ENCODE measurements at regions not wholly inside any gene's neighbourhood (a gene's known extent, or its start where the extent isn't known, plus 50 kb on each side); places are given as distances from the start of the nearest gene placed in this dataset.

DNA sequence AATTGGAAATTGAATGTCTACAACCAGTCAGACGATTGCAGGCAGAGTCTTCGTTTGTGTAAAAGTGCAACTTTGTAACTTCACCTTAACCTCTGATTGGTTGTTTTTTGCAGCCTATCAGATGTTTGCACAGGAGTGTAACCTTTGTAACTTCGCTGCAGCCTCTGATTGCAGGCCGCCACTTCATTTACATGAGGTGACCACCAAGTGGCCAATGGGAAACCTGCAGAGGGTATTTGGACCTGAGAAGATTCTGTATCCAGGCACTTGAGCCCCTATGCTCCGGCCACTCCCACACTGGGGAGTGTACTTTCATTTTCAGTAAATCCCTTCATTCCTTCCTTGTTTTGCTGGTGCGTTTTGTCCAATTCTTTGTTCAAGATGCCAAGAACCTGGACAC lies 68.1 kb upstream of the PFN2 start:
- no peak for DNase-seq (ENCODE audit: low spot score)
- Histone ChIP-seq H3K4me2 (no peak overlapping the region), H3K9me3 (ENCODE audit: low read depth) (peaks cover 11% of the 10 kb centered on the region), H3K36me3 (replicated peaks; ENCODE audit: insufficient read depth, low read depth) (no peaks in the 10 kb centered on the region), H3K27me3 (no peaks in the 10 kb centered on the region), H4K20me1 (ENCODE audit: insufficient read depth, poor library complexity, severe bottlenecking) (no peaks in the 10 kb centered on the region), H3K9me2 (replicated peaks; ENCODE audit: insufficient read depth) (no peaks in the 10 kb centered on the region), H3K79me2 (no peaks in the 10 kb centered on the region), H3K4me3 (no peak overlapping the region), H3K27ac (no peak overlapping the region), H3K4me1 (ENCODE audit: insufficient read depth) (no peaks in the 10 kb centered on the region), H2AFZ (no peak overlapping the region)
- no peak for TF ChIP-seq EZH2 (IDR thresholded peaks at IDR 0.05; ENCODE audit: borderline replicate concordance)
- WGBS (ENCODE audit: low lambda C conversion rate, missing lambda C conversion rate) = 92% methylated on average over 6 of the region's 6 CpGs

DNA sequence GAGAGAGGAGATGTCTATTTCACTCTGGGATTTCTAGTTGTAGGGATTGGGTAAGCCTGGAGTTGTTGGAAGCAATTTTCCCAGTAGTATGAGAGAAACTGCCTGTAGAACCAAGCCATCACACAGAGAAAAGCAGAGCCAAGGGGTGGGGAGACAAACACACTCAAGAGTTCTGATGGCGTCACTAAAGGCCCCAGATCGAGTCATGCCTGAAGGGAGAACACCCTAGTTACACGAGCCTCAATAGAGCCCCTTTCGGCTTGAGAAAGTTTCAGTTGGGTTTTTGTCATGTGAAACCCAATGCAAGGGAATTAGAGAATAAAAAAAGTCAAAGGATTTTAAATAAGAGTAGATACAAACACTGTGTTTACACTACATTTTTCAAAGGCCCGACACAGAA lies 66.1 kb upstream of the PFN2 start:
- Histone ChIP-seq H3K79me2 (no peaks in the 10 kb centered on the region), H3K4me1 (ENCODE audit: insufficient read depth) (no peaks in the 10 kb centered on the region), H3K4me2 (no peak overlapping the region), H4K20me1 (ENCODE audit: insufficient read depth, poor library complexity, severe bottlenecking) (no peaks in the 10 kb centered on the region), H3K9me3 (ENCODE audit: low read depth) (peaks cover 3% of the 10 kb centered on the region), H3K27me3 (no peaks in the 10 kb centered on the region), H3K27ac (no peak overlapping the region), H3K36me3 (replicated peaks; ENCODE audit: insufficient read depth, low read depth) (no peaks in the 10 kb centered on the region), H2AFZ (no peak overlapping the region), H3K9me2 (replicated peaks; ENCODE audit: insufficient read depth) (no peaks in the 10 kb centered on the region), H3K4me3 (no peak overlapping the region)
- DNase-seq (ENCODE audit: low spot score) = no peak
- TF ChIP-seq EZH2 (IDR thresholded peaks at IDR 0.05; ENCODE audit: borderline replicate concordance) = no peak
- no peak for TF ChIP-seq EZH2phosphoT487 (IDR thresholded peaks at IDR 0.05; ENCODE audit: low read depth, severe bottlenecking, unreplicated experiment)
- no peak for TF ChIP-seq CTCF (IDR thresholded peaks at IDR 0.05; ENCODE audit: poor library complexity)
- WGBS (ENCODE audit: low lambda C conversion rate, missing lambda C conversion rate) = 81% methylated on average over 5 of the region's 5 CpGs

GRCh38 chr3:150035910-150036612 lies 65.4 kb upstream of the PFN2 start:
- no peak overlapping the region for H3K27ac ChIP-seq
- no peaks in the 10 kb centered on the region for H3K36me3 ChIP-seq (replicated peaks; ENCODE audit: insufficient read depth, low read depth)
- no peak overlapping the region for H2AFZ ChIP-seq
- no peaks in the 10 kb centered on the region for H3K27me3 ChIP-seq
- H3K4me2 ChIP-seq = no peak overlapping the region
- no peak for DNase-seq (ENCODE audit: low spot score)
- 88% methylated on average over 7 of the region's 7 CpGs for WGBS (ENCODE audit: low lambda C conversion rate, missing lambda C conversion rate)
- H3K79me2 ChIP-seq = no peaks in the 10 kb centered on the region
- H4K20me1 ChIP-seq (ENCODE audit: insufficient read depth, poor library complexity, severe bottlenecking) = no peaks in the 10 kb centered on the region
- H3K9me3 ChIP-seq (ENCODE audit: low read depth) = no peaks in the 10 kb centered on the region
- no peak overlapping the region for H3K4me3 ChIP-seq
- H3K4me1 ChIP-seq (ENCODE audit: insufficient read depth) = no peaks in the 10 kb centered on the region
- TF ChIP-seq EZH2 (IDR thresholded peaks at IDR 0.05; ENCODE audit: borderline replicate concordance) (no peak), CTCF (IDR thresholded peaks at IDR 0.05; ENCODE audit: poor library complexity) (no peak), EZH2phosphoT487 (IDR thresholded peaks at IDR 0.05; ENCODE audit: low read depth, severe bottlenecking, unreplicated experiment) (no peak)
- H3K9me2 ChIP-seq (replicated peaks; ENCODE audit: insufficient read depth) = no peaks in the 10 kb centered on the region

DNA sequence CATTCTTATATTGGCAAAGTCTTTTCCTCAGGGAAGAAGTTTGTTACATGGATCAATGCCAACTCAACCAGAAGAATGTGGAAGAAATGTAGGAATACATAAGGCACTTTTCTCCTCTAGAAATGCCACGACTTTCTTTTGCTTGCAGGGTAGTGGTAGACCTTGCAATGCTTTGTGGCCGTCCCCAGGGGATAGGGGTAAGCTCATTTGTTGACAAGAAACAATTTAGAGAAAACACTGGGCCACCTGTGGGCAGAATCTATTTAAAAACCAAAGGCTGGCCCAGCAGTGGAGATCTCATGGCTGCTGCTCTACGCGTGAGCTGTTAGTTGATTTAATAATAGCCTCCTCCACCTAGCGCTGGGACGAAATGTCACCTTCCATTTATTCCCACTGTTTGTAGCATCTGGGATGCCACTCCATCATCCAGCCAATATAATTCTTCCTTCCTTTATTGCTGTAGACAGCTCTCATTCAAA lies 64.6 kb upstream of the PFN2 start:
- no peak for TF ChIP-seq EZH2phosphoT487 (IDR thresholded peaks at IDR 0.05; ENCODE audit: low read depth, severe bottlenecking, unreplicated experiment)
- TF ChIP-seq CTCF (IDR thresholded peaks at IDR 0.05; ENCODE audit: poor library complexity) = no peak
- TF ChIP-seq EZH2 (IDR thresholded peaks at IDR 0.05; ENCODE audit: borderline replicate concordance) = no peak
- Histone ChIP-seq H3K9me2 (replicated peaks; ENCODE audit: insufficient read depth) (no peaks in the 10 kb centered on the region), H3K27me3 (no peaks in the 10 kb centered on the region), H3K4me1 (ENCODE audit: insufficient read depth) (no peaks in the 10 kb centered on the region), H3K27ac (no peak overlapping the region), H3K4me2 (no peak overlapping the region), H3K9me3 (ENCODE audit: low read depth) (no peaks in the 10 kb centered on the region), H3K79me2 (no peaks in the 10 kb centered on the region), H3K36me3 (replicated peaks; ENCODE audit: insufficient read depth, low read depth) (no peaks in the 10 kb centered on the region), H4K20me1 (ENCODE audit: insufficient read depth, poor library complexity, severe bottlenecking) (no peaks in the 10 kb centered on the region), H2AFZ (no peak overlapping the region), H3K4me3 (no peak overlapping the region)
- WGBS (ENCODE audit: low lambda C conversion rate, missing lambda C conversion rate) = 68% methylated on average over 6 of the region's 6 CpGs
- DNase-seq (ENCODE audit: low spot score) = no peak

All from hepatocyte (in vitro differentiated cells).